NCI-H1694 treated with DMSO at 0.1 percent for 48 hours (cell line): ENCODE measurements at regions not wholly inside any gene's neighbourhood (a gene's known extent, or its start where the extent isn't known, plus 50 kb on each side); places are given as distances from the start of the nearest gene placed in this dataset.

Source experiments
- DNase-seq: peaks from one replicate; lab custom pipeline; 2025; lab: John Stamatoyannopoulos, UW

DNA sequence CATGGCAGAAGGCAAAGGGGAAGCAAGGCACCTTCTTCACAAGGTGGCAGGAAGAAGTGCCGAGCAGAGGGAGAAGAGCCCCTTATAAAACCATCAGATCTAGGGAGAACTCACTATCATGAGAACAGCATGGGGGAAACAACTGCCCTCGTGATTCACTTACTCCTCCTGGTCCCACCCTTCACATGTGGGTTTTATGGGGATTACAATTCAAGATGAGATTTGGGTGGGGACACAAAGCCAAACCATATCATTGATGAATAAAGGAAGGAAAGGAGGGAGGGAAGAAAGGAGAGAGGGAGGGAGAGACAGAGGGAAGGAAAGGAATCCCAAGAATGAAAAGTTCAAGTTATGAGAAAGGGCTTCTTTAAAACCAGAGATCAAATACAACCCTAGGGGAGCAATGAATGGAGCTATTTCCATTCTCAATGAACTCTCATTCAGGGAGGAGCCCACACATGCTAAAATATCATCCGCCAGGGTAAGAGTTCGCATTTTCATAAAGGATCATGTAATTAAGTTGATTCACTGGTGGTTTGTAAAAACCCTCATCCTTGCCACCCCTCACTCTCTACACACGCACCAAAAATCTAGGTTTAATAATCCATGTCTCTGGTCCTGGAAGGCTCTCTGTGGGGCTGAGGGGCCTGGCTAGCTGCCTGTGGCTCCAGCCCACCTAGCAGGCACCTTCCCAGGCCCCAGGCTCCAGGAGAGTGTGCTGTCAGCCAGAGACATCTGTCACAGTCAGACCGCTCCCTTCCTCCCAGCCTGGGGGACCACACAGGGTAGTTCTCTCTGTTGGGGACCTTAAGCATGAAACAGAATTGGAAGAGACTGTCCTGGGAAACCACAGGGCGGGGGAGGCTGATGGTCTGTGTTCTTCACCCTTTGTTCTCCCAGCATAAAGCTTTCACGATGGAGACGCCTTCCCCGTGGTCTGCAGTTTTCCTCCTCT lies 94.0 kb downstream of the CCDC185 start:
- no peak for DNase-seq

DNA sequence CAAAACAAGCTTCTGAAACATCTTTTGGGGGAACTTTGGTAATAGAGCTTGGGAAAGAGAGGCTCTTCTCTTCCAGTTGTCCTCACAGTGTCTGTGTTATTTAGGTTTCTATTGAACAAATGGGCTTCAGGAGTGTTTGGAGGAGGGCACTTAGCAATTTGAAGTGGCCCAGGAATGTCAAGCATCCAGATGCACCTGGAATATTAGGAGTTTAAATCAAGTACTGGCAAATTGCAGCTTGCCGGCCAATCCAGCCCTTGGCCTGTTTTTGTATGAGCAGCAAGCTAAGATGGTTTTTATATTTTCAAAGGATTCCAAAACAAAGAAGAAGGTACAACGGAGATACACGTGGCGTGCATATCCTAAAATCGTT lies 94.7 kb downstream of the CCDC185 start:
- DNase-seq, result no peak

DNA sequence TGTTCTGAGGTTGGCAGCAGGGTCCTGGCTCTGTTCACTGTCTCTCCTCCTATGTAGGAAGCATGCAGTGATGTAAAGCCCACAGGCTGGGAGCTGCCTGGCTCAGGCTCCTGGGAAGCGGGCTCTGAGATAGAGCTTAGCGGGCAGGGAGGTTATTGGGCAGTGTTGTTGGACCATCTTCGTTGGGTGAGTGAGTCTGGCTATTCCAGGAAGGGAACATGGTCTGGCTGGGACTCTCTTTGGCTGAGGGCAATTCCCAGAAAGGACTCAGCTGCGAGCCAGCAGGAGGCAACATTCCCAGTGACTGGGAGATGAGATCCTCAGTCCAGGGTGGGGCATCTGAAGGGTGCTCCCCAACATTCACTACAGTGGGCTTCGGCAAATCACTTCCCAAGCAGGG lies 96.2 kb downstream of the CCDC185 start:
- no peak for DNase-seq

DNA sequence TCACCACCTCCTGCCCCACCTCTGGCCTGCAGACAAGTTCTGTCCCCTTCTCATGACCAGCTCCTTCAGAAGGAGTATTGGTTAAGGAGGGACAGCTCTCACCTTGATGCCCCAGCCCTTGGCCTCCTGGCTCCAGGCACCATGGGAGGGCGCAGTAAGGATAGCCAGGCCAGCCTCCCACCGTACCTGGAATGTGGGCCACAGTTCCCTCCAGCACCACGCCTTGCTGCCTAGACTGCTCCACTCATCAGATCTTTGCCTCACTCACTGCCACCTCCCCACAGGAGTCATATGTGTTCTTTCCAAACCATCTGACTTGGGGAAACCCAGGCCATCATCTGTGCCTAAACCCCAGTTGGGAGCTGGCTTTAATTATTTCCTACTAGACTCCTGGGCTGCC lies 97.0 kb downstream of the CCDC185 start:
- DNase-seq, result no peak
